Upper lobe of left lung (tissue), 4 donors: ENCODE measurements at regions not wholly inside any gene's neighbourhood (a gene's known extent, or its start where the extent isn't known, plus 50 kb on each side); places are given as distances from the start of the nearest gene placed in this dataset.

Source experiments
- EP300 ChIP-seq, 4 donors: sonication (generic); formaldehyde crosslinking; IDR thresholded peaks; one replicate each; pipeline ENCODE4 v1.5.1; 2017; ENCODE audit warnings: antibody characterized with exemption in 4 of 4, control low read depth in 2 of 4
- POLR2A ChIP-seq, 4 donors: fragments of 450-650 bp; IDR thresholded peaks; one replicate each; pipeline ENCODE4 v1.5.1; 2016 to 2017; ENCODE audit warnings: antibody characterized with exemption in 4 of 4, mild to moderate bottlenecking in 2 of 4
- POLR2AphosphoS5 ChIP-seq, 2 donors: sonication (generic); formaldehyde crosslinking; IDR thresholded peaks; one replicate each; pipeline ENCODE4 v1.5.1; 2017; ENCODE audit warnings: antibody characterized with exemption in 2 of 2
- TF ChIP-seq, protein P1 (sequence below), 6 experiments: fragments of 450-650 bp in 4 of 6; fragments of 200-600 bp in 2 of 6; sonication (generic) in 2 of 6; IDR thresholded peaks; one replicate each; pipeline ENCODE4 v1.5.1; 2016 to 2019; ENCODE audit warnings: antibody characterized with exemption in 6 of 6

DNA sequence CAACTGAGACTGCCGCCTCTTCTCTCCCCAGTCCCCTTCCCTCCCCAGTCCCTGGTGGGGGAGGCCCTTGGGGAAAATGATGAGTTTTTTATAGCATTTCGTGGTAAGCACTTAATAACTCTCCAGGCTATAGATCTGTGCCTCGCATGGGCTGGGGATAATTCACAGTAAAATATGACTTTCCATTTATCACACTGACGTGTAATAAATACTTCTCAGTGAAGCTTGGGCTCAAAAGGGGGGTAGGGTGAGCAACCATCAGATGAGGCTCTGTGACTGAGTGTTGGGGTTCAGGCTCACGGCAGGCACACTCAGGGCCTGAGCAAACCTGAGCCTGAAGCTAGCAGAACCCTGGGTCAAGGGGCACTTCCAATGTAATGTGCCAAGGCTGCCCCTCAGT, 101.6 kb downstream of the CCT6B start:
- no peak for TF ChIP-seq POLR2AphosphoS5 (IDR thresholded peaks at IDR 0.05)
- TF ChIP-seq, protein P1, sequence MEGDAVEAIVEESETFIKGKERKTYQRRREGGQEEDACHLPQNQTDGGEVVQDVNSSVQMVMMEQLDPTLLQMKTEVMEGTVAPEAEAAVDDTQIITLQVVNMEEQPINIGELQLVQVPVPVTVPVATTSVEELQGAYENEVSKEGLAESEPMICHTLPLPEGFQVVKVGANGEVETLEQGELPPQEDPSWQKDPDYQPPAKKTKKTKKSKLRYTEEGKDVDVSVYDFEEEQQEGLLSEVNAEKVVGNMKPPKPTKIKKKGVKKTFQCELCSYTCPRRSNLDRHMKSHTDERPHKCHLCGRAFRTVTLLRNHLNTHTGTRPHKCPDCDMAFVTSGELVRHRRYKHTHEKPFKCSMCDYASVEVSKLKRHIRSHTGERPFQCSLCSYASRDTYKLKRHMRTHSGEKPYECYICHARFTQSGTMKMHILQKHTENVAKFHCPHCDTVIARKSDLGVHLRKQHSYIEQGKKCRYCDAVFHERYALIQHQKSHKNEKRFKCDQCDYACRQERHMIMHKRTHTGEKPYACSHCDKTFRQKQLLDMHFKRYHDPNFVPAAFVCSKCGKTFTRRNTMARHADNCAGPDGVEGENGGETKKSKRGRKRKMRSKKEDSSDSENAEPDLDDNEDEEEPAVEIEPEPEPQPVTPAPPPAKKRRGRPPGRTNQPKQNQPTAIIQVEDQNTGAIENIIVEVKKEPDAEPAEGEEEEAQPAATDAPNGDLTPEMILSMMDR (IDR thresholded peaks at IDR 0.05) = no peak
- no peak for TF ChIP-seq POLR2A (IDR thresholded peaks at IDR 0.05)
- TF ChIP-seq EP300 (IDR thresholded peaks at IDR 0.05) = no peak
